ENCODE measurements at regions not wholly inside any gene's neighbourhood (a gene's known extent, or its start where the extent isn't known, plus 50 kb on each side); places are given as distances from the start of the nearest gene placed in this dataset.

DNA sequence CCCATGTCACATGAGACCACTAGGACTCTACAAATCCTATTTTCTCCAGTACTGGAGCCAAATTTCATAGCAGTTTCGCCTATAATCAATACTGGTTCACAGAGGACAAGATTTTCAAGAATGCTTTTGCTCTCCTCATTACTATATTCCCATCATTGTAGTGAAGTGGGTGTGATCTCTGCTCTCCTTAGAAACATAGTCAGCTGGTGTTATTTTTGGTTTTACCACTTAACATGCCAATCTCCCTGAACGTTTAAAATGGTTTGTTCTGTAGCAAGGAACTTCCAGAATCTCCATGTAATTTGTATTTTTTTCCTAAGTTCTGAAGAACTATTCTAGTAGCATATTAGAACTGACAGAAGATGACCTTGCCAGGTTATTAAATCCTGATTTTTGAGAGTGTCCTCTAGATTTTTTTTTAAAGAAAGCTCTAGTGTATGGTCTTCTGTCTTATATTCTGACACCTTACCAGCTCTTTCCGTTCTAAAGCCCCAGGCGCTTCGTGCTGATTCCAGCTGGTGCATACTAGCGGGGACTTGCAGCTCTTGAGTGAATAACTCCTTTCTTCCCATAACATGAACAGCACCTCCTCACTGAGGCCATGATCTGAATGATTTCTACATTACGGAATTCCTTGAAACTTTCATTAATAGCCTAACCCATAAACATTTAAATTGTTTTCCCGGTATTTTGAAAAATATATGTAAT, 1372.9 kb downstream of the TECRL start (continued):
- TF ChIP-seq, protein P1, sequence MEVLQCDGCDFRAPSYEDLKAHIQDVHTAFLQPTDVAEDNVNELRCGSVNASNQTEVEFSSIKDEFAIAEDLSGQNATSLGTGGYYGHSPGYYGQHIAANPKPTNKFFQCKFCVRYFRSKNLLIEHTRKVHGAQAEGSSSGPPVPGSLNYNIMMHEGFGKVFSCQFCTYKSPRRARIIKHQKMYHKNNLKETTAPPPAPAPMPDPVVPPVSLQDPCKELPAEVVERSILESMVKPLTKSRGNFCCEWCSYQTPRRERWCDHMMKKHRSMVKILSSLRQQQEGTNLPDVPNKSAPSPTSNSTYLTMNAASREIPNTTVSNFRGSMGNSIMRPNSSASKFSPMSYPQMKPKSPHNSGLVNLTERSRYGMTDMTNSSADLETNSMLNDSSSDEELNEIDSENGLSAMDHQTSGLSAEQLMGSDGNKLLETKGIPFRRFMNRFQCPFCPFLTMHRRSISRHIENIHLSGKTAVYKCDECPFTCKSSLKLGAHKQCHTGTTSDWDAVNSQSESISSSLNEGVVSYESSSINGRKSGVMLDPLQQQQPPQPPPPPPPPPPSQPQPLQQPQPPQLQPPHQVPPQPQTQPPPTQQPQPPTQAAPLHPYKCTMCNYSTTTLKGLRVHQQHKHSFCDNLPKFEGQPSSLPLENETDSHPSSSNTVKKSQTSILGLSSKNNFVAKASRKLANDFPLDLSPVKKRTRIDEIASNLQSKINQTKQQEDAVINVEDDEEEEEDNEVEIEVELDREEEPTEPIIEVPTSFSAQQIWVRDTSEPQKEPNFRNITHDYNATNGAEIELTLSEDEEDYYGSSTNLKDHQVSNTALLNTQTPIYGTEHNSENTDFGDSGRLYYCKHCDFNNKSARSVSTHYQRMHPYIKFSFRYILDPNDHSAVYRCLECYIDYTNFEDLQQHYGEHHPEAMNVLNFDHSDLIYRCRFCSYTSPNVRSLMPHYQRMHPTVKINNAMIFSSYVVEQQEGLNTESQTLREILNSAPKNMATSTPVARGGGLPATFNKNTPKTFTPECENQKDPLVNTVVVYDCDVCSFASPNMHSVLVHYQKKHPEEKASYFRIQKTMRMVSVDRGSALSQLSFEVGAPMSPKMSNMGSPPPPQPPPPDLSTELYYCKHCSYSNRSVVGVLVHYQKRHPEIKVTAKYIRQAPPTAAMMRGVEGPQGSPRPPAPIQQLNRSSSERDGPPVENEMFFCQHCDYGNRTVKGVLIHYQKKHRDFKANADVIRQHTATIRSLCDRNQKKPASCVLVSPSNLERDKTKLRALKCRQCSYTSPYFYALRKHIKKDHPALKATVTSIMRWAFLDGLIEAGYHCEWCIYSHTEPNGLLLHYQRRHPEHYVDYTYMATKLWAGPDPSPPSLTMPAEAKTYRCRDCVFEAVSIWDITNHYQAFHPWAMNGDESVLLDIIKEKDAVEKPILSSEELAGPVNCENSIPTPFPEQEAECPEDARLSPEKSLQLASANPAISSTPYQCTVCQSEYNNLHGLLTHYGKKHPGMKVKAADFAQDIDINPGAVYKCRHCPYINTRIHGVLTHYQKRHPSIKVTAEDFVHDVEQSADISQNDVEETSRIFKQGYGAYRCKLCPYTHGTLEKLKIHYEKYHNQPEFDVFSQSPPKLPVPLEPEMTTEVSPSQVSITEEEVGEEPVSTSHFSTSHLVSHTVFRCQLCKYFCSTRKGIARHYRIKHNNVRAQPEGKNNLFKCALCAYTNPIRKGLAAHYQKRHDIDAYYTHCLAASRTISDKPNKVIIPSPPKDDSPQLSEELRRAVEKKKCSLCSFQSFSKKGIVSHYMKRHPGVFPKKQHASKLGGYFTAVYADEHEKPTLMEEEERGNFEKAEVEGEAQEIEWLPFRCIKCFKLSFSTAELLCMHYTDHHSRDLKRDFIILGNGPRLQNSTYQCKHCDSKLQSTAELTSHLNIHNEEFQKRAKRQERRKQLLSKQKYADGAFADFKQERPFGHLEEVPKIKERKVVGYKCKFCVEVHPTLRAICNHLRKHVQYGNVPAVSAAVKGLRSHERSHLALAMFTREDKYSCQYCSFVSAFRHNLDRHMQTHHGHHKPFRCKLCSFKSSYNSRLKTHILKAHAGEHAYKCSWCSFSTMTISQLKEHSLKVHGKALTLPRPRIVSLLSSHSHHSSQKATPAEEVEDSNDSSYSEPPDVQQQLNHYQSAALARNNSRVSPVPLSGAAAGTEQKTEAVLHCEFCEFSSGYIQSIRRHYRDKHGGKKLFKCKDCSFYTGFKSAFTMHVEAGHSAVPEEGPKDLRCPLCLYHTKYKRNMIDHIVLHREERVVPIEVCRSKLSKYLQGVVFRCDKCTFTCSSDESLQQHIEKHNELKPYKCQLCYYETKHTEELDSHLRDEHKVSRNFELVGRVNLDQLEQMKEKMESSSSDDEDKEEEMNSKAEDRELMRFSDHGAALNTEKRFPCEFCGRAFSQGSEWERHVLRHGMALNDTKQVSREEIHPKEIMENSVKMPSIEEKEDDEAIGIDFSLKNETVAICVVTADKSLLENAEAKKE (CRISPR knock-in tag; IDR thresholded peaks at IDR 0.05): no peak
- no peak for TF ChIP-seq NANOG (IDR thresholded peaks at IDR 0.05; ENCODE audit: borderline replicate concordance)
- no peak for TF ChIP-seq CTCF (conservative IDR thresholded peaks at IDR 0.05; ENCODE audit: low read depth in 2 of 2)

- Mint-ChIP-seq H3K4me3 (no peak overlapping the region), H3K27me3 (ENCODE audit: insufficient read depth, low read depth, poor library complexity) (no peaks in the 10 kb centered on the region), H3K9me3 (no peaks in the 10 kb centered on the region; the same call in 2 of the 3 replicates), H3K4me1 (no peaks in the 10 kb centered on the region), H3K36me3 (ENCODE audit: low read depth) (no peaks in the 10 kb centered on the region), H3K27ac (no peak overlapping the region)
- no peak for DNase-seq (ENCODE audit: low spot score)
- Histone ChIP-seq H3K27me3 (ENCODE audit: insufficient read depth) (no peaks in the 10 kb centered on the region), H3K36me3 (ENCODE audit: insufficient read depth) (no peaks in the 10 kb centered on the region), H3K79me2 (replicated peaks; ENCODE audit: insufficient read depth) (no peaks in the 10 kb centered on the region), H4K20me1 (replicated peaks; ENCODE audit: insufficient read depth) (no peaks in the 10 kb centered on the region), H3F3A (replicated peaks; ENCODE audit: low read depth) (no peaks in the 10 kb centered on the region), H2AFZ (no peak overlapping the region), H3K9me2 (ENCODE audit: insufficient read depth) (no peaks in the 10 kb centered on the region), H3K4me3 (no peak overlapping the region), H3K4me2 (no peak overlapping the region), H3K4me1 (ENCODE audit: insufficient read depth) (no peaks in the 10 kb centered on the region), H3K27ac (ENCODE audit: low read depth) (no peak overlapping the region)
- ATAC-seq: no peak
- TF ChIP-seq EZH2 (IDR thresholded peaks at IDR 0.05; ENCODE audit: low read depth, unreplicated experiment) (no peak), JUNB (IDR thresholded peaks at IDR 0.05; ENCODE audit: unreplicated experiment) (no peak), EZH2phosphoT487 (IDR thresholded peaks at IDR 0.05; ENCODE audit: unreplicated experiment) (no peak), ZNF114 (CRISPR knock-in tag; IDR thresholded peaks at IDR 0.05) (no peak)
- TF ChIP-seq, protein P2, sequence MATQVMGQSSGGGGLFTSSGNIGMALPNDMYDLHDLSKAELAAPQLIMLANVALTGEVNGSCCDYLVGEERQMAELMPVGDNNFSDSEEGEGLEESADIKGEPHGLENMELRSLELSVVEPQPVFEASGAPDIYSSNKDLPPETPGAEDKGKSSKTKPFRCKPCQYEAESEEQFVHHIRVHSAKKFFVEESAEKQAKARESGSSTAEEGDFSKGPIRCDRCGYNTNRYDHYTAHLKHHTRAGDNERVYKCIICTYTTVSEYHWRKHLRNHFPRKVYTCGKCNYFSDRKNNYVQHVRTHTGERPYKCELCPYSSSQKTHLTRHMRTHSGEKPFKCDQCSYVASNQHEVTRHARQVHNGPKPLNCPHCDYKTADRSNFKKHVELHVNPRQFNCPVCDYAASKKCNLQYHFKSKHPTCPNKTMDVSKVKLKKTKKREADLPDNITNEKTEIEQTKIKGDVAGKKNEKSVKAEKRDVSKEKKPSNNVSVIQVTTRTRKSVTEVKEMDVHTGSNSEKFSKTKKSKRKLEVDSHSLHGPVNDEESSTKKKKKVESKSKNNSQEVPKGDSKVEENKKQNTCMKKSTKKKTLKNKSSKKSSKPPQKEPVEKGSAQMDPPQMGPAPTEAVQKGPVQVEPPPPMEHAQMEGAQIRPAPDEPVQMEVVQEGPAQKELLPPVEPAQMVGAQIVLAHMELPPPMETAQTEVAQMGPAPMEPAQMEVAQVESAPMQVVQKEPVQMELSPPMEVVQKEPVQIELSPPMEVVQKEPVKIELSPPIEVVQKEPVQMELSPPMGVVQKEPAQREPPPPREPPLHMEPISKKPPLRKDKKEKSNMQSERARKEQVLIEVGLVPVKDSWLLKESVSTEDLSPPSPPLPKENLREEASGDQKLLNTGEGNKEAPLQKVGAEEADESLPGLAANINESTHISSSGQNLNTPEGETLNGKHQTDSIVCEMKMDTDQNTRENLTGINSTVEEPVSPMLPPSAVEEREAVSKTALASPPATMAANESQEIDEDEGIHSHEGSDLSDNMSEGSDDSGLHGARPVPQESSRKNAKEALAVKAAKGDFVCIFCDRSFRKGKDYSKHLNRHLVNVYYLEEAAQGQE (IDR thresholded peaks at IDR 0.05; ENCODE audit: unreplicated experiment): no peak
These were observed 1379.9 kb downstream of the TECRL start for GRCh38 chr4:63029380-63029779.
